Astrocyte of the spinal cord (primary cell): ENCODE measurements at regions not wholly inside any gene's neighbourhood (a gene's known extent, or its start where the extent isn't known, plus 50 kb on each side); places are given as distances from the start of the nearest gene placed in this dataset.

ENCODE experiments used
- DNase-seq: peaks from one replicate; pipeline ENCODE4 v3.0.0; 2011; ENCODE audit warnings: low read depth, low spot score
- H3K4me3 ChIP-seq: 2 replicates; pipeline ENCODE4 v1.5.1; 2011; ENCODE audit warnings: low read depth, mild to moderate bottlenecking, low read length, moderate library complexity
- CTCF ChIP-seq: IDR thresholded peaks from 2 replicates; pipeline ENCODE4 v1.5.1; 2012; ENCODE audit warnings: low read depth, mild to moderate bottlenecking, low read length, inconsistent platforms
- in situ Hi-C: cut with HindIII; loops from 2 replicates; pipeline ENCODE4 v1.10.0; 2017; ENCODE audit warnings: low sequenced_read_pairs

- TF ChIP-seq CTCF = no peak
- DNase-seq = no peak
- H3K4me3 ChIP-seq = no peak overlapping the region
- in situ Hi-C loops = no loop called here
These were observed 1724.1 kb upstream of the SEL1L start for GRCh38 chr14:83257466-83258439.

- in situ Hi-C loops = no loop called here
- H3K4me3 ChIP-seq = no peak overlapping the region
- no peak for DNase-seq
- TF ChIP-seq CTCF = no peak
These were observed 1727.1 kb upstream of the SEL1L start for GRCh38 chr14:83260751-83261150.

GRCh38 chr14:83269583-83269982 lies 1735.9 kb upstream of the SEL1L start:
- in situ Hi-C loops = no loop called here

GRCh38 chr14:83271663-83272062 lies 1738.0 kb upstream of the SEL1L start:
- in situ Hi-C loops = no loop called here
- TF ChIP-seq CTCF = no peak
- DNase-seq = no peak
- H3K4me3 ChIP-seq = no peak overlapping the region

More at GRCh38 chr14:83269583-83269982, 1735.9 kb upstream of the SEL1L start:
- no peak for DNase-seq
- TF ChIP-seq CTCF = no peak
- H3K4me3 ChIP-seq = no peak overlapping the region

- DNase-seq = no peak
- no peak overlapping the region for H3K4me3 ChIP-seq
- no peak for TF ChIP-seq CTCF
- in situ Hi-C loops = no loop called here
These were observed 1747.1 kb upstream of the SEL1L start for GRCh38 chr14:83280719-83281118.

- in situ Hi-C loops = no loop called here
- H3K4me3 ChIP-seq = no peak overlapping the region
- DNase-seq = no peak
- TF ChIP-seq CTCF = no peak
These were observed 1749.1 kb upstream of the SEL1L start for GRCh38 chr14:83282706-83283105.
